OCI-LY3 (cell line): ENCODE measurements at regions not wholly inside any gene's neighbourhood (a gene's known extent, or its start where the extent isn't known, plus 50 kb on each side); places are given as distances from the start of the nearest gene placed in this dataset.

ENCODE experiments used
- H2AFZ ChIP-seq: fragments of 200-600, 300-600 bp; shearing (Covaris generic); 2 replicates; pipeline ENCODE4 v1.6.0; 2014; ENCODE audit warnings: antibody characterized with exemption, low read depth, low read length
- H3K27ac ChIP-seq: fragments of 200-600, 300-600 bp; sonication (generic); 2 replicates; pipeline ENCODE4 v1.5.1; 2014; ENCODE audit warnings: mild to moderate bottlenecking, low read length, moderate library complexity, mixed read lengths
- H3K27me3 ChIP-seq: fragments of 200-600, 300-600 bp; sonication (generic); 2 replicates; pipeline ENCODE4 v1.6.1; 2014; ENCODE audit warnings: low read depth, low read length, mixed read lengths
- H3K36me3 ChIP-seq: fragments of 200-600, 300-600 bp; sonication (generic); replicated peaks from 2 replicates; pipeline ENCODE3; 2014; ENCODE audit warnings: low read depth, low read length, mixed read lengths
- H3K4me1 ChIP-seq: fragments of 300-600, 200-600 bp; sonication (generic); 2 replicates; pipeline ENCODE4 v1.6.1; 2014; ENCODE audit warnings: low read length, mixed read lengths
- H3K4me2 ChIP-seq: fragments of 200-600, 300-600 bp; sonication (generic); 2 replicates; pipeline ENCODE4 v1.6.1; 2014; ENCODE audit warnings: low read length, mixed read lengths
- H3K4me3 ChIP-seq: fragments of 300-600, 200-600 bp; sonication (generic); 2 replicates; pipeline ENCODE4 v1.5.1; 2014; ENCODE audit warnings: antibody characterized with exemption, mild to moderate bottlenecking, low read length, moderate library complexity
- H3K79me2 ChIP-seq: fragments of 300-600, 200-600 bp; shearing (Covaris generic); 2 replicates; pipeline ENCODE4 v1.6.1; 2014; ENCODE audit warnings: mild to moderate bottlenecking, low read length, mixed read lengths
- H3K9ac ChIP-seq: fragments of 300-600, 200-600 bp; shearing (Covaris generic); 2 replicates; pipeline ENCODE4 v1.6.0; 2014; ENCODE audit warnings: mild to moderate bottlenecking, low read length, moderate library complexity
- H3K9me3 ChIP-seq: fragments of 200-600, 300-600 bp; shearing (Covaris generic); 2 replicates; pipeline ENCODE4 v1.6.1; 2014; ENCODE audit warnings: low read length, mixed read lengths; ENCODE audit not compliant: insufficient read depth
- H4K20me1 ChIP-seq: fragments of 200-600, 300-600 bp; sonication (generic); 2 replicates; pipeline ENCODE4 v1.6.1; 2016; ENCODE audit warnings: low read length, mixed read lengths; ENCODE audit not compliant: insufficient read depth
- CTCF ChIP-seq: fragments of 200-600, 300-600 bp; sonication (generic); IDR thresholded peaks from 2 replicates; pipeline ENCODE4 v1.5.1; 2014; ENCODE audit warnings: antibody characterized with exemption, low read length, low read depth
- EZH2phosphoT487 ChIP-seq: fragments of 200-600 bp; shearing (Covaris generic); IDR thresholded peaks from 2 replicates; pipeline ENCODE4 v1.6.1; 2018; ENCODE audit warnings: antibody characterized with exemption, mixed run types, low read depth

GRCh38 chr13:73984949-73985691 lies 149.1 kb downstream of the KLF12 start:
- H3K27me3 ChIP-seq: no peaks in the 10 kb centered on the region
- no peaks in the 10 kb centered on the region for H3K79me2 ChIP-seq
- H3K9ac ChIP-seq: no peak overlapping the region
- H3K4me1 ChIP-seq: peaks cover 16% of the 10 kb centered on the region
- no peak overlapping the region for H3K4me3 ChIP-seq
- H3K9me3 ChIP-seq: no peaks in the 10 kb centered on the region
- no peak overlapping the region for H2AFZ ChIP-seq
- TF ChIP-seq CTCF: no peak
- no peak for TF ChIP-seq EZH2phosphoT487
- H3K4me2 ChIP-seq: no peak overlapping the region
- peaks cover 20% of the 10 kb centered on the region for H3K36me3 ChIP-seq
- no peak overlapping the region for H3K27ac ChIP-seq
- no peaks in the 10 kb centered on the region for H4K20me1 ChIP-seq

GRCh38 chr13:73984201-73984600 lies 150.0 kb downstream of the KLF12 start:
- H3K4me1 ChIP-seq: peaks cover 16% of the 10 kb centered on the region
- H3K36me3 ChIP-seq: peaks cover 20% of the 10 kb centered on the region
- H3K9me3 ChIP-seq: no peaks in the 10 kb centered on the region
- no peaks in the 10 kb centered on the region for H4K20me1 ChIP-seq
- H3K4me3 ChIP-seq: no peak overlapping the region
- no peak overlapping the region for H3K4me2 ChIP-seq
- no peaks in the 10 kb centered on the region for H3K27me3 ChIP-seq
- TF ChIP-seq EZH2phosphoT487 (no peak), CTCF (no peak)
- H2AFZ ChIP-seq: no peak overlapping the region
- H3K27ac ChIP-seq: no peak overlapping the region
- no peak overlapping the region for H3K9ac ChIP-seq
- H3K79me2 ChIP-seq: no peaks in the 10 kb centered on the region

- Histone ChIP-seq H3K27ac (no peak overlapping the region), H3K4me3 (no peak overlapping the region), H3K79me2 (no peaks in the 10 kb centered on the region), H3K27me3 (no peaks in the 10 kb centered on the region), H3K9ac (no peak overlapping the region), H3K4me2 (no peak overlapping the region), H3K9me3 (no peaks in the 10 kb centered on the region), H2AFZ (no peak overlapping the region), H3K36me3 (peaks cover 17% of the 10 kb centered on the region), H3K4me1 (peaks cover 9% of the 10 kb centered on the region), H4K20me1 (no peaks in the 10 kb centered on the region)
- TF ChIP-seq CTCF (no peak), EZH2phosphoT487 (no peak)
These were observed 151.1 kb downstream of the KLF12 start for GRCh38 chr13:73983109-73983508.

- no peaks in the 10 kb centered on the region for H3K79me2 ChIP-seq
- no peak overlapping the region for H3K27ac ChIP-seq
- no peak overlapping the region for H2AFZ ChIP-seq
- TF ChIP-seq CTCF (no peak), EZH2phosphoT487 (no peak)
- no peaks in the 10 kb centered on the region for H3K9me3 ChIP-seq
- no peaks in the 10 kb centered on the region for H4K20me1 ChIP-seq
- no peak overlapping the region for H3K9ac ChIP-seq
- H3K4me3 ChIP-seq: no peak overlapping the region
- H3K27me3 ChIP-seq: no peaks in the 10 kb centered on the region
- no peaks in the 10 kb centered on the region for H3K4me1 ChIP-seq
- H3K36me3 ChIP-seq: peaks cover 15% of the 10 kb centered on the region
- H3K4me2 ChIP-seq: no peak overlapping the region
These were observed 152.6 kb downstream of the KLF12 start for GRCh38 chr13:73981595-73981994.
